Activated naive CD8-positive, alpha-beta T cell (primary cell): ENCODE measurements at regions not wholly inside any gene's neighbourhood (a gene's known extent, or its start where the extent isn't known, plus 50 kb on each side); places are given as distances from the start of the nearest gene placed in this dataset.

Experiments used
- H3K27ac Mint-ChIP-seq: one replicate; pipeline ENCODE4 v1.8.0; 2021; ENCODE audit warnings: mixed read lengths
- H3K27me3 Mint-ChIP-seq: one replicate; pipeline ENCODE4 v1.8.0; 2021; ENCODE audit warnings: mixed read lengths
- H3K36me3 Mint-ChIP-seq: one replicate; pipeline ENCODE4 v1.8.0; 2021; ENCODE audit warnings: mixed read lengths
- H3K4me1 Mint-ChIP-seq: one replicate; pipeline ENCODE4 v1.8.0; 2021; ENCODE audit warnings: low read depth, mixed read lengths
- H3K4me3 Mint-ChIP-seq: one replicate; pipeline ENCODE4 v1.8.0; 2021; ENCODE audit warnings: mild to moderate bottlenecking, mixed read lengths
- H3K9me3 Mint-ChIP-seq: one replicate; pipeline ENCODE4 v1.8.0; 2021; ENCODE audit warnings: low read depth, mixed read lengths

- Mint-ChIP-seq H3K27me3 (peaks cover 13% of the 10 kb centered on the region), H3K36me3 (peaks cover 3% of the 10 kb centered on the region), H3K27ac (no peak overlapping the region), H3K4me3 (no peak overlapping the region), H3K9me3 (no peaks in the 10 kb centered on the region), H3K4me1 (no peaks in the 10 kb centered on the region)
Observed at GRCh38 chr4:15130441-15130840, 128.2 kb downstream of the CPEB2 start.

GRCh38 chr4:15131551-15131950 lies 129.3 kb downstream of the CPEB2 start:
- H3K9me3 Mint-ChIP-seq: peaks cover 3% of the 10 kb centered on the region
- no peaks in the 10 kb centered on the region for H3K4me1 Mint-ChIP-seq
- H3K36me3 Mint-ChIP-seq: peaks cover 3% of the 10 kb centered on the region
- peaks cover 14% of the 10 kb centered on the region for H3K27me3 Mint-ChIP-seq
- no peak overlapping the region for H3K27ac Mint-ChIP-seq
- no peak overlapping the region for H3K4me3 Mint-ChIP-seq

GRCh38 chr4:15132739-15133138 lies 130.5 kb downstream of the CPEB2 start:
- H3K4me1 Mint-ChIP-seq: no peaks in the 10 kb centered on the region
- no peak overlapping the region for H3K27ac Mint-ChIP-seq
- peaks cover 14% of the 10 kb centered on the region for H3K27me3 Mint-ChIP-seq
- peaks cover 3% of the 10 kb centered on the region for H3K36me3 Mint-ChIP-seq
- no peak overlapping the region for H3K4me3 Mint-ChIP-seq
- H3K9me3 Mint-ChIP-seq: peaks cover 9% of the 10 kb centered on the region

- no peaks in the 10 kb centered on the region for H3K4me1 Mint-ChIP-seq
- H3K4me3 Mint-ChIP-seq: no peak overlapping the region
- H3K27ac Mint-ChIP-seq: no peak overlapping the region
- H3K9me3 Mint-ChIP-seq: peaks cover 16% of the 10 kb centered on the region
- peaks cover 3% of the 10 kb centered on the region for H3K36me3 Mint-ChIP-seq
- peaks cover 5% of the 10 kb centered on the region for H3K27me3 Mint-ChIP-seq
Observed at GRCh38 chr4:15139599-15139998, 137.3 kb downstream of the CPEB2 start.

DNA sequence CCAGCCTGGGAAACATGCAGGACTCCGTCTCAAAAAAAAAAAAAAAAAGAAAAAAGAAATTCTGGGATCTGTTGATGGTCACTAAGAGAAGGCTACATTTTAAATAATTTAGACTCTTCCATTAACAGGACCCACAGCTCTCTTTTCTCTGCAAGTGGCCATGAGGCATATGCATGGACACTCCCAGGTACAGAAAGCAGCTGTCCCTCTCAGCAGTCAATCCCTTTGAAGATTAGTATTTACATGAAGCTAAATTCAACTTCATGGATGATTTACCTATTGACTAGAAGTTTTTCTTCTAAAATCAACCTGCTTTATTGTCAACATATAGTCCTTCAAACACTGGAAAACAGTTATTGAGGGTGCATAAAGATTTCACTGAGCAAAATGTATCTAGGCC lies 139.9 kb downstream of the CPEB2 start:
- Mint-ChIP-seq H3K36me3 (no peaks in the 10 kb centered on the region), H3K27ac (no peak overlapping the region), H3K4me3 (no peak overlapping the region), H3K4me1 (no peaks in the 10 kb centered on the region), H3K9me3 (peaks cover 7% of the 10 kb centered on the region), H3K27me3 (no peaks in the 10 kb centered on the region)

- Mint-ChIP-seq H3K4me1 (no peaks in the 10 kb centered on the region), H3K9me3 (no peaks in the 10 kb centered on the region), H3K27ac (no peak overlapping the region), H3K4me3 (no peak overlapping the region), H3K27me3 (peaks cover 3% of the 10 kb centered on the region), H3K36me3 (no peaks in the 10 kb centered on the region)
Observed at GRCh38 chr4:15143551-15143950, 141.3 kb downstream of the CPEB2 start.

GRCh38 chr4:15144249-15144966 lies 142.1 kb downstream of the CPEB2 start:
- no peak overlapping the region for H3K4me3 Mint-ChIP-seq
- no peaks in the 10 kb centered on the region for H3K9me3 Mint-ChIP-seq
- H3K36me3 Mint-ChIP-seq: no peaks in the 10 kb centered on the region
- H3K27me3 Mint-ChIP-seq: peaks cover 3% of the 10 kb centered on the region
- no peaks in the 10 kb centered on the region for H3K4me1 Mint-ChIP-seq
- no peak overlapping the region for H3K27ac Mint-ChIP-seq

- Mint-ChIP-seq H3K4me1 (no peaks in the 10 kb centered on the region), H3K36me3 (no peaks in the 10 kb centered on the region), H3K9me3 (no peaks in the 10 kb centered on the region), H3K27me3 (peaks cover 3% of the 10 kb centered on the region), H3K27ac (no peak overlapping the region), H3K4me3 (no peak overlapping the region)
Observed at GRCh38 chr4:15144967-15145295, 142.7 kb downstream of the CPEB2 start.

- H3K27ac Mint-ChIP-seq: no peak overlapping the region
- peaks cover 3% of the 10 kb centered on the region for H3K27me3 Mint-ChIP-seq
Observed at GRCh38 chr4:15145709-15146108, 143.4 kb downstream of the CPEB2 start.

DNA sequence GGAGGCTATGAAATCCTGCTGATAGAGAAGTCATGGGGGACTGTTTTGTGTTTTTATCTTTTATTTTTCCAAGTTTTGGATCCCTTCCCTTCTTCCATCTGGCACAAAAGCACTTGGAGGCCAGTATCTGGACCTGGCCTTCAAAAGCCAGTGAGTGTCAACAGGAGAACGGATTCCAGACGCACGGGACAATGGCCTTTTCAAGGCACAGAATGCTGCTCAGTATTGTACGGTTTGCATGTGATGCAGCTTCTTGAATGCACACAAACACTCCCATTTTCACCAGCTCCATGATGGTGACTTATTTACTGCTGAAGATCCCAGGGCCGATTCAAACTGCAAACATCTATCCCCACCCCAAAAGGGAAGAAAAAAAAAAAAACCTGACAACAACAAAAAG lies 145.4 kb downstream of the CPEB2 start:
- H3K36me3 Mint-ChIP-seq: no peaks in the 10 kb centered on the region
- H3K4me1 Mint-ChIP-seq: no peaks in the 10 kb centered on the region
- H3K9me3 Mint-ChIP-seq: no peaks in the 10 kb centered on the region

More at GRCh38 chr4:15145709-15146108, 143.4 kb downstream of the CPEB2 start:
- Mint-ChIP-seq H3K4me3 (no peak overlapping the region), H3K9me3 (no peaks in the 10 kb centered on the region), H3K36me3 (no peaks in the 10 kb centered on the region), H3K4me1 (no peaks in the 10 kb centered on the region)

DNA sequence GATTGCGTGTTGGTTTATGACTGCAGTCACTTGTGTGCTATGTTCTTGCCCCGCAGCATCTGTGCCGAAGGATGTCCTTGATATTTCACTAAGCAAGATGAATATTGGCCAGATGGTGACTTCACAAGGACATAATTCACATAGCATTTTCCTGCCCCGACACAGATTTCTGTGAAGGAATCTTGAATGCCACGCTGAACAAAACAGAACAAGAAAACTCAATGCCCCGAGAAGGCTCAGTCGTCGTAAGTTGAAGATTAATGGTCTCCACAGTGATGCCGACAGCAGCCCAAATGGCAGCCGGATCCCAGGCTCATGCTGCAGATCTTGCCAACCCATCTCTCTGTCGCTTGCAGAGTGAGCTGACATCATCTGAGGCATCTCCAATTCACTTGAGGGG lies 145.9 kb downstream of the CPEB2 start:
- Mint-ChIP-seq H3K27me3 (peaks cover 5% of the 10 kb centered on the region), H3K36me3 (no peaks in the 10 kb centered on the region), H3K4me3 (no peak overlapping the region), H3K4me1 (no peaks in the 10 kb centered on the region), H3K9me3 (no peaks in the 10 kb centered on the region), H3K27ac (no peak overlapping the region)

More for the DNA sequence above, 145.4 kb downstream of the CPEB2 start:
- H3K4me3 Mint-ChIP-seq: no peak overlapping the region
- H3K27me3 Mint-ChIP-seq: peaks cover 5% of the 10 kb centered on the region
- no peak overlapping the region for H3K27ac Mint-ChIP-seq

DNA sequence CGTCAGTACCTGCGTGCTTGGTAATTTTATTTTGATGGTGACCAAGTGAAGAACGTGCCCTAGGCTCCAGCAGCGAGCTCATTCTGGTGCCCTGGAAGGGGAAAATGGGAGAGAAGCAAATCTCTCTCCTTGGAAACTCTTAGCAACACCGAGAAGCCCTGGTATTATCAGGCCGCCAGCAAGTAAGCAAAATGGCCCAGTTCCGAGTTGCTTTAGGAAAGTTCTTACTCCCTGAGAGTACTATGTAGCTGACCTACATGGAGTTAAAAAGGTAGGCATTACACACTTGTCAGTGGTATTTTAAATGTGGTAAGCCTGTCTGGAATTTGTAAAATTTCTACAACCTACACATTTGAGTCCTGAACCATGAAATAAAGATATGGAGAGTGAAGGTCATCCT lies 146.4 kb downstream of the CPEB2 start:
- Mint-ChIP-seq H3K27me3 (peaks cover 5% of the 10 kb centered on the region), H3K9me3 (no peaks in the 10 kb centered on the region), H3K36me3 (no peaks in the 10 kb centered on the region), H3K27ac (no peak overlapping the region), H3K4me3 (no peak overlapping the region), H3K4me1 (no peaks in the 10 kb centered on the region)

GRCh38 chr4:15149234-15149838 lies 147.1 kb downstream of the CPEB2 start:
- no peaks in the 10 kb centered on the region for H3K36me3 Mint-ChIP-seq

DNA sequence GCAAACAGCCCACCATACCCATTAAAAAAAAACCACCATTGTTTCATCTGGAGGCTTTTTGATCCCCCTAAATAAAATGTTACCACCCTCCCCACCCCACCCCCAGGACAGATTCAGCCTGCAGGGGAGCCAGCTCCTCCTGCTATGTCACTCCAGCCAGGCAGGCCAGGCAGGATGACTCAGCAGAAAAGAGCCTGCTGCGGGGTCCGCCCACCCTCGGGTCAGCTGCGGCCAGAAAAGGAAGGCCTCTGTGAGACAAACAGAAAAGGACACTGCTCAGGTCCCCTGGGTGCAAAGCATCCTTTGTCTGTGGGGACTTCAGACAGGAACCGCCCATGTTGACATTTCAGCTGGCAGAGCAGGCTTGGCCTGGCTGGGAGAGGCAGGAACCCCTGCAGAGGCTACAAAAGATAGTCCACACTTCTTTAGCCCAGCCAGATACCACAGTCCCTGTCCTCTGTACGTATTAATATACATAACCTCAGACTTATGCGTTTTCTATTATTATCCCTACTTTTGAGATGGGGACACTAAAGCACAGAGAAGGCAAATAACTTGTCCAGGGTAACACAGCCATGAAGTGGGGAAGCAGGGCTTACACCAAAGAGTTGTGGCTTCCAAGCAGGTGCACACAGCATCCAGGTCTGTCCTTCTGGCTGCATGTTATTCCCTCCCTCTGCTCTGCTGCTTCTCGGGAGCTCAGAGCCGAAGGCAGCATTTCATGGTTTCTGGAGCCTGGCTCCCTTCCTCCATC lies 147.7 kb downstream of the CPEB2 start:
- Mint-ChIP-seq H3K4me3 (no peak overlapping the region), H3K9me3 (no peaks in the 10 kb centered on the region), H3K36me3 (no peaks in the 10 kb centered on the region), H3K27ac (no peak overlapping the region), H3K27me3 (peaks cover 5% of the 10 kb centered on the region), H3K4me1 (no peaks in the 10 kb centered on the region)

More at GRCh38 chr4:15149234-15149838, 147.1 kb downstream of the CPEB2 start:
- peaks cover 5% of the 10 kb centered on the region for H3K27me3 Mint-ChIP-seq
- H3K9me3 Mint-ChIP-seq: no peaks in the 10 kb centered on the region
- H3K4me3 Mint-ChIP-seq: no peak overlapping the region
- no peaks in the 10 kb centered on the region for H3K4me1 Mint-ChIP-seq
- no peak overlapping the region for H3K27ac Mint-ChIP-seq

GRCh38 chr4:15150631-15151030 lies 148.3 kb downstream of the CPEB2 start:
- Mint-ChIP-seq H3K27ac (no peak overlapping the region), H3K9me3 (peaks cover 3% of the 10 kb centered on the region), H3K27me3 (peaks cover 5% of the 10 kb centered on the region), H3K4me3 (no peak overlapping the region), H3K36me3 (no peaks in the 10 kb centered on the region), H3K4me1 (no peaks in the 10 kb centered on the region)
